KMS-11 (cell line): ENCODE measurements at regions not wholly inside any gene's neighbourhood (a gene's known extent, or its start where the extent isn't known, plus 50 kb on each side); places are given as distances from the start of the nearest gene placed in this dataset.

Experiments used
- H2AFZ ChIP-seq: fragments of 200-600 bp; sonication (generic); 2 replicates; pipeline ENCODE4 v1.6.1; 2016; ENCODE audit warnings: antibody characterized with exemption, mixed run types, low read depth
- H3K27ac ChIP-seq: fragments of 200-600 bp; sonication (generic); 2 replicates; pipeline ENCODE4 v1.6.1; 2016; ENCODE audit warnings: mild to moderate bottlenecking, mixed run types
- H3K27me3 ChIP-seq: fragments of 200-600 bp; sonication (generic); 2 replicates; pipeline ENCODE4 v1.6.1; 2017; ENCODE audit warnings: mild to moderate bottlenecking, low read depth, mixed run types, moderate library complexity; ENCODE audit not compliant: insufficient read depth
- H3K36me3 ChIP-seq: fragments of 200-600 bp; sonication (generic); 2 replicates; pipeline ENCODE4 v1.6.1; 2017; ENCODE audit warnings: mild to moderate bottlenecking, mixed run types; ENCODE audit not compliant: insufficient read depth
- H3K4me1 ChIP-seq: fragments of 200-600 bp; sonication (generic); 2 replicates; pipeline ENCODE4 v1.6.1; 2016; ENCODE audit warnings: mild to moderate bottlenecking, low read depth, mixed run types; ENCODE audit not compliant: poor library complexity, severe bottlenecking
- H3K4me2 ChIP-seq: fragments of 200-600 bp; sonication (generic); 2 replicates; pipeline ENCODE4 v1.7.0; 2016; ENCODE audit warnings: mild to moderate bottlenecking, mixed run types
- H3K4me3 ChIP-seq: fragments of 200-600 bp; sonication (generic); IDR thresholded peaks from 2 replicates; pipeline ENCODE4 v1.6.1; 2017; ENCODE audit warnings: low read depth, low read length, mixed read lengths; ENCODE audit not compliant: insufficient read depth
- H3K79me2 ChIP-seq: fragments of 200-600 bp; sonication (generic); 2 replicates; pipeline ENCODE4 v1.6.1; 2016; ENCODE audit warnings: low read depth, mixed run types; ENCODE audit not compliant: insufficient read depth
- H3K9ac ChIP-seq: fragments of 200-600 bp; sonication (generic); 2 replicates; pipeline ENCODE4 v1.6.1; 2016; ENCODE audit warnings: mild to moderate bottlenecking, mixed run types
- H4K20me1 ChIP-seq: fragments of 200-600 bp; sonication (generic); 2 replicates; pipeline ENCODE4 v1.6.1; 2016; ENCODE audit warnings: mild to moderate bottlenecking, mixed run types; ENCODE audit not compliant: insufficient read depth
- TF ChIP-seq, protein P1 (sequence below): fragments of 200-600 bp; sonication (generic); conservative IDR thresholded peaks from 2 replicates; pipeline ENCODE4 v1.6.1; 2017; ENCODE audit warnings: low read depth, mild to moderate bottlenecking, antibody characterized with exemption, low read length, moderate library complexity, mixed read lengths

DNA sequence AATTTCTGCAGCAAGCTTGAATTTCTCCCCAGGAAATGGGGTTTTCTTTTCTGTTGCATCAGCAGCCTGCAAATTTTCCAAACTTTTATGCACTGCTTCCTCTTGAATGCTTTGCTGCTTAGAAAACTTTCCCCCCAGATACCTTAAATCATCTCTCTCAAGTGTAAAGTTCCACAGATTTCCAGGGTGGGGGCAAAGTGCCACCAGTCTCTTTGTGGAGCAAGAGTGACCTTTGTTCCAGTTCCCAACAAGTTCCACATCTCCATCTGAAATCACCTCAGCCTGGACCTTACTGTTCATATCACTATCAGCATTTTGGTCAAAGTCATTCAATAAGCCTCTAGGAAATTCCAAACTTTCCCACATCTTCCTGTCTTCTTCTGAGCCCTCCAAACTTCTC, 241.6 kb upstream of the TMTC1 start:
- Histone ChIP-seq H3K27me3 (no peaks in the 10 kb centered on the region), H3K4me1 (no peaks in the 10 kb centered on the region), H3K4me3 (no peak overlapping the region), H3K27ac (no peak overlapping the region), H3K4me2 (no peak overlapping the region), H3K36me3 (no peaks in the 10 kb centered on the region), H3K79me2 (no peaks in the 10 kb centered on the region), H4K20me1 (no peaks in the 10 kb centered on the region), H3K9ac (no peak overlapping the region), H2AFZ (no peak overlapping the region)
- TF ChIP-seq, protein P1, sequence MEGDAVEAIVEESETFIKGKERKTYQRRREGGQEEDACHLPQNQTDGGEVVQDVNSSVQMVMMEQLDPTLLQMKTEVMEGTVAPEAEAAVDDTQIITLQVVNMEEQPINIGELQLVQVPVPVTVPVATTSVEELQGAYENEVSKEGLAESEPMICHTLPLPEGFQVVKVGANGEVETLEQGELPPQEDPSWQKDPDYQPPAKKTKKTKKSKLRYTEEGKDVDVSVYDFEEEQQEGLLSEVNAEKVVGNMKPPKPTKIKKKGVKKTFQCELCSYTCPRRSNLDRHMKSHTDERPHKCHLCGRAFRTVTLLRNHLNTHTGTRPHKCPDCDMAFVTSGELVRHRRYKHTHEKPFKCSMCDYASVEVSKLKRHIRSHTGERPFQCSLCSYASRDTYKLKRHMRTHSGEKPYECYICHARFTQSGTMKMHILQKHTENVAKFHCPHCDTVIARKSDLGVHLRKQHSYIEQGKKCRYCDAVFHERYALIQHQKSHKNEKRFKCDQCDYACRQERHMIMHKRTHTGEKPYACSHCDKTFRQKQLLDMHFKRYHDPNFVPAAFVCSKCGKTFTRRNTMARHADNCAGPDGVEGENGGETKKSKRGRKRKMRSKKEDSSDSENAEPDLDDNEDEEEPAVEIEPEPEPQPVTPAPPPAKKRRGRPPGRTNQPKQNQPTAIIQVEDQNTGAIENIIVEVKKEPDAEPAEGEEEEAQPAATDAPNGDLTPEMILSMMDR, result no peak

DNA sequence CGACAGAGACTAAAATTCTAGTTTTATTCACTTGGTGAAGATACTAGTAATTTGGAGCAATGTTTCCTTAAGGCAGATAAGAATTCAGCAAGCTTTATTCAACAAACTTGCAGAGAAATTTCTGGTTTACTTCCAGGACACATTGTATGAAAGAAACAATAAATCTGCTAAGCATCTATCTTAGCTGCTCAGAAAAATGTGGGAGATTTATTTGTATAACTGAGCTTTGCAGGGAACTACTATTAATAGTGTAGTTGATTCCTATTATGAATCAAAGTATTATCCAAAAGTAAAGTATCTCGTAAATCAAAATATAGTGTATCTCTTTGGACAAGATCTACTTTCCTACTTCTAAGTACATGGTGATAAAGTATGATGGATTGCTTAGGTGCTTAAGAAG, 239.4 kb upstream of the TMTC1 start:
- Histone ChIP-seq H3K27me3 (no peaks in the 10 kb centered on the region), H3K27ac (no peak overlapping the region), H3K4me2 (no peak overlapping the region), H2AFZ (no peak overlapping the region), H3K4me1 (no peaks in the 10 kb centered on the region), H4K20me1 (no peaks in the 10 kb centered on the region), H3K9ac (no peak overlapping the region), H3K36me3 (no peaks in the 10 kb centered on the region), H3K79me2 (no peaks in the 10 kb centered on the region), H3K4me3 (no peak overlapping the region)
- TF ChIP-seq, protein P1, result no peak

DNA sequence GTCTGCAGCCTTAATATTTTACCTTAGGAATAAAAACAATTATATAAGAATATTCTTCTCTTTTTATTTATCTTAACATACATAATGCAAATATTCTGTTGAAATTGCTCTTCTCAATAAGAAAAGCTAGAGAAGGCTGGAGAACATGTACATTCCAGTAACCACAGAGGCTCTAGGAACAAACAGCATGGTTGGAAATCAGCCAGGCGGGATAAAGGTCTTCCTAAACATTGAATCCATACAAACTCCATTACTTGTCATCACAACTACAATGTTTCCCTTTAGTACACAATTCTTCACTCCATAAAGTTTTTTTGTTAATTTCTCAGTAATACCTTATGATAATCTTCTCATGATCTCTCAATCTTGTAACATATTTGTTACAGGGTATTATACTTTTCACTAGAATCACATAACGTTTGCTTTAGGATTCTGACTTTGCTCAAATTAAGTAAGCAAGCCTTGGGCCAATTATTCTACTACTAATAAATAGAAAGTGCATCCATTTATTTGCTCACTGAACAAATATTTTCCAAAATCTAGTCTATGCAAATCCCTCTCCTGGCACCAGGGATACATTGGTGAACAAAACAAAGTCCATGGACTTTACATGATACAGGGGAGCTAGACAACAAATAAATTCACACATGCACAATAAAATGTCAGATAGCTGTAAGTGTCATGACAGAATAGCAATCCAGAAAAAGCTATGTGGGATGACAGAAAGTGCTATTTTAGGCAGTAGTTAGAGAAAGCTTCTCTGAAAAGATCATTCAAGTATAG, 237.5 kb upstream of the TMTC1 start:
- H2AFZ ChIP-seq, result no peak overlapping the region
- no peaks in the 10 kb centered on the region for H4K20me1 ChIP-seq
- H3K4me1 ChIP-seq, result no peaks in the 10 kb centered on the region
- TF ChIP-seq, protein P1, result no peak
- no peaks in the 10 kb centered on the region for H3K79me2 ChIP-seq
- H3K27me3 ChIP-seq, result no peaks in the 10 kb centered on the region
- H3K4me3 ChIP-seq, result no peak overlapping the region
- no peaks in the 10 kb centered on the region for H3K36me3 ChIP-seq
- no peak overlapping the region for H3K27ac ChIP-seq
- H3K4me2 ChIP-seq, result no peak overlapping the region
- H3K9ac ChIP-seq, result no peak overlapping the region

DNA sequence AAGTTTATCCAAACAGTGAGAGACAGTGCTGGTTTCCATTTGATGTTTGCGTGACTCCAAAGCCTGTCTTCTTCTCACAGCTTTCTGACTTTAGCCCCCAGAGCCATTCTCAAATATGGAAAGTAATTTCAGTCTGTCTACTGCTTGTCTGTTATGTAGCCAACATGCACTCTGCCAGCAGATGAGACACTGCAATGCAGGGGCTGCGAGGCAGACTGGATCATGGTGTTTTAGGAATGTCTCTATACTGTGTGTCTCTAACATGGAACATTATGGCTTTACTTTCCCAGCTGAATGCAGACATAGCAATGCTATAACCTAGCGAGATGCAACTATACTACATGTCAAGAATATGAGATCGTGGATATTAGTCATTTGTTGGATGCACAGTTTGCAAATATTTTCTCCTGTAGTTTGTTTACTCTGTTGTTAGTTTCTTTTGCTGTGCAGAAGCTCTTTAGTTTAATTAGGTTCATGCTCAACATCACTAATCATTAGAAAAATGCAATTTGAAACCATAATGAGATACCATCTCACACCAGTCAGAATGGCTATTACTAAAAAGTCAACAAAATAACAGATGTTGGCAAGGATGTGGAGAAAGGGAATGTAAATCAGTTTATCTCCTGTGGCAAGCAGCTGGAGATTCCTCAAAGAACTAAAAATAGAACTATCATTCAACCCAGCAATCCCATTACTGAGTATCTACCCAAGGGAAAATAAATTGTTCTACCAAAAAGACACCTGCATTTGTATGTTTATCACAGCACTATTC, 235.8 kb upstream of the TMTC1 start:
- H3K27ac ChIP-seq, result no peak overlapping the region
- H3K4me2 ChIP-seq, result no peak overlapping the region
- no peaks in the 10 kb centered on the region for H3K27me3 ChIP-seq
- TF ChIP-seq, protein P1, result no peak
- H3K4me1 ChIP-seq, result no peaks in the 10 kb centered on the region
- H2AFZ ChIP-seq, result no peak overlapping the region
- H3K4me3 ChIP-seq, result no peak overlapping the region
- no peak overlapping the region for H3K9ac ChIP-seq
- no peaks in the 10 kb centered on the region for H3K79me2 ChIP-seq
- no peaks in the 10 kb centered on the region for H3K36me3 ChIP-seq
- H4K20me1 ChIP-seq, result no peaks in the 10 kb centered on the region
